HepG2 (cell line): ENCODE measurements at regions not wholly inside any gene's neighbourhood (a gene's known extent, or its start where the extent isn't known, plus 50 kb on each side); places are given as distances from the start of the nearest gene placed in this dataset.

ENCODE experiments used
- CHD4 ChIP-seq: fragments of 200-600 bp; sonication (generic); IDR thresholded peaks from 2 replicates; pipeline ENCODE4 v1.7.0; 2017; ENCODE audit warnings: mild to moderate bottlenecking, low read length, borderline replicate concordance
- FOXK2 ChIP-seq: fragments of 450-650 bp; IDR thresholded peaks from 2 replicates; pipeline ENCODE4 v1.6.1; 2016
- GFI1 ChIP-seq: sonication (generic); formaldehyde crosslinking; IDR thresholded peaks from 2 replicates; pipeline ENCODE4 v1.5.0; 2020; ENCODE audit warnings: missing genetic modification reagents, mild to moderate bottlenecking, borderline replicate concordance
- HBP1 ChIP-seq: IDR thresholded peaks from 2 replicates; pipeline ENCODE4 v1.6.1; 2016; ENCODE audit warnings: low read depth, control low read depth
- HNF4G ChIP-seq, 2 experiments: sonication (generic) in 1 of 2; formaldehyde crosslinking in 1 of 2; IDR thresholded peaks; 2 replicates each; pipeline versions ENCODE4 v1.4.0 to v1.6.1; 2011 to 2020; ENCODE audit warnings: borderline replicate concordance in 2 of 2, low read depth in 2 of 2, mild to moderate bottlenecking in 2 of 2, low read length in 1 of 2, missing genetic modification reagents in 1 of 2, moderate library complexity in 1 of 2
- KDM5B ChIP-seq: sonication (generic); formaldehyde crosslinking; IDR thresholded peaks from 2 replicates; pipeline ENCODE4 v1.4.0; 2020; ENCODE audit warnings: missing genetic modification reagents, mild to moderate bottlenecking, borderline replicate concordance
- KLF11 ChIP-seq: IDR thresholded peaks from 2 replicates; pipeline ENCODE4 v1.6.1; 2016; ENCODE audit warnings: missing compliant biosample characterization
- LBX2 ChIP-seq: sonication (generic); formaldehyde crosslinking; IDR thresholded peaks from 2 replicates; pipeline ENCODE4 v1.5.0; 2020; ENCODE audit warnings: missing genetic modification reagents, mild to moderate bottlenecking, borderline replicate concordance
- MEIS1 ChIP-seq: sonication (generic); formaldehyde crosslinking; IDR thresholded peaks from 2 replicates; pipeline ENCODE4 v1.9.0; 2021; ENCODE audit warnings: mild to moderate bottlenecking, missing genetic modification reagents, moderate library complexity, borderline replicate concordance
- NBN ChIP-seq: fragments of 450-650 bp; conservative IDR thresholded peaks from 2 replicates; pipeline ENCODE4 v1.6.1; 2017
- NFRKB ChIP-seq: fragments of 450-650 bp; IDR thresholded peaks from 2 replicates; pipeline ENCODE4 v1.6.1; 2017
- NR2F1 ChIP-seq, 2 experiments: fragments of 450-650 bp in 1 of 2; formaldehyde crosslinking in 1 of 2; IDR thresholded peaks; 2 replicates each; pipeline versions ENCODE4 v1.5.0 to v1.6.1; 2016 to 2020; ENCODE audit warnings: mild to moderate bottlenecking in 1 of 2, missing compliant biosample characterization in 1 of 2, missing genetic modification reagents in 1 of 2, moderate library complexity in 1 of 2
- POGZ ChIP-seq: sonication (generic); formaldehyde crosslinking; IDR thresholded peaks from 2 replicates; pipeline ENCODE4 v1.4.0; 2020; ENCODE audit warnings: mild to moderate bottlenecking, missing genetic modification reagents
- SOX6 ChIP-seq, 2 experiments: fragments of 450-650 bp in 1 of 2; sonication (generic) in 1 of 2; formaldehyde crosslinking in 1 of 2; IDR thresholded peaks; 2 replicates each; pipeline versions ENCODE4 v1.4.0 to v1.6.1; 2017 to 2020; ENCODE audit warnings: antibody characterized with exemption in 1 of 2, mild to moderate bottlenecking in 1 of 2, missing genetic modification reagents in 1 of 2
- U2AF1 ChIP-seq: fragments of 200-400 bp; formaldehyde crosslinking; optimal IDR thresholded peaks from 2 replicates; pipeline ENCODE3; 2017; ENCODE audit warnings: mild to moderate bottlenecking, low read depth, low read length
- ZBTB37 ChIP-seq: sonication (generic); formaldehyde crosslinking; IDR thresholded peaks from 2 replicates; pipeline ENCODE4 v1.4.0; 2020; ENCODE audit warnings: mild to moderate bottlenecking, missing genetic modification reagents
- ZNF350 ChIP-seq: sonication (generic); formaldehyde crosslinking; IDR thresholded peaks from 2 replicates; pipeline ENCODE4 v1.4.0; 2020; ENCODE audit warnings: mild to moderate bottlenecking, low read depth, missing genetic modification reagents, borderline replicate concordance
- ZNF770 ChIP-seq: sonication (generic); formaldehyde crosslinking; IDR thresholded peaks from 2 replicates; pipeline ENCODE4 v1.5.0; 2020; ENCODE audit warnings: mild to moderate bottlenecking, missing genetic modification reagents
- TF ChIP-seq, protein P1 (sequence below): sonication (generic); formaldehyde crosslinking; IDR thresholded peaks from 2 replicates; pipeline ENCODE4 v1.4.0; 2020; ENCODE audit warnings: missing genetic modification reagents
- TF ChIP-seq, protein P2 (sequence below): sonication (generic); formaldehyde crosslinking; IDR thresholded peaks from 2 replicates; pipeline ENCODE4 v1.4.0; 2020; ENCODE audit warnings: missing genetic modification reagents
- TF ChIP-seq, protein P3 (sequence below): sonication (generic); formaldehyde crosslinking; IDR thresholded peaks from 2 replicates; pipeline ENCODE4 v1.5.0; 2020; ENCODE audit warnings: mild to moderate bottlenecking, low read depth, missing genetic modification reagents, borderline replicate concordance

- TF ChIP-seq, protein P1, sequence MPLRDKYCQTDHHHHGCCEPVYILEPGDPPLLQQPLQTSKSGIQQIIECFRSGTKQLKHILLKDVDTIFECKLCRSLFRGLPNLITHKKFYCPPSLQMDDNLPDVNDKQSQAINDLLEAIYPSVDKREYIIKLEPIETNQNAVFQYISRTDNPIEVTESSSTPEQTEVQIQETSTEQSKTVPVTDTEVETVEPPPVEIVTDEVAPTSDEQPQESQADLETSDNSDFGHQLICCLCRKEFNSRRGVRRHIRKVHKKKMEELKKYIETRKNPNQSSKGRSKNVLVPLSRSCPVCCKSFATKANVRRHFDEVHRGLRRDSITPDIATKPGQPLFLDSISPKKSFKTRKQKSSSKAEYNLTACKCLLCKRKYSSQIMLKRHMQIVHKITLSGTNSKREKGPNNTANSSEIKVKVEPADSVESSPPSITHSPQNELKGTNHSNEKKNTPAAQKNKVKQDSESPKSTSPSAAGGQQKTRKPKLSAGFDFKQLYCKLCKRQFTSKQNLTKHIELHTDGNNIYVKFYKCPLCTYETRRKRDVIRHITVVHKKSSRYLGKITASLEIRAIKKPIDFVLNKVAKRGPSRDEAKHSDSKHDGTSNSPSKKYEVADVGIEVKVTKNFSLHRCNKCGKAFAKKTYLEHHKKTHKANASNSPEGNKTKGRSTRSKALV: no peak
- TF ChIP-seq KLF11 (CRISPR knock-in tag) (0 out of 2 replicates have a peak, but pooled peaks have one; percentile 27), NBN (no peak), U2AF1 (no peak), ZNF350 (CRISPR knock-in tag) (no peak), HNF4G (IDR thresholded peaks at IDR 0.05; ENCODE audit: borderline replicate concordance, low read depth, low read length) (peak; percentile 67), HNF4G (CRISPR knock-in tag; IDR thresholded peaks at IDR 0.05; ENCODE audit: borderline replicate concordance, low read depth) (peak; percentile 78; the same call in 1 of the 2 replicates), NFRKB (no peak), HBP1 (CRISPR knock-in tag) (no peak), ZBTB37 (CRISPR knock-in tag) (no peak), FOXK2 (no peak), NR2F1 (CRISPR knock-in tag; IDR thresholded peaks at IDR 0.05) (peak in 1 of 2 experiments; percentile 25; a peak in 1 of 4 replicates), ZNF770 (no peak), SOX6 (IDR thresholded peaks at IDR 0.05) (no peak), SOX6 (CRISPR knock-in tag; IDR thresholded peaks at IDR 0.05) (peak; percentile 74), MEIS1 (CRISPR knock-in tag) (no peak), CHD4 (no peak), KDM5B (CRISPR knock-in tag) (no peak), POGZ (CRISPR knock-in tag) (peak; percentile 79), LBX2 (no peak), GFI1 (CRISPR knock-in tag) (peak; percentile 69; the same call in 1 of the 2 replicates)
- TF ChIP-seq, protein P2, sequence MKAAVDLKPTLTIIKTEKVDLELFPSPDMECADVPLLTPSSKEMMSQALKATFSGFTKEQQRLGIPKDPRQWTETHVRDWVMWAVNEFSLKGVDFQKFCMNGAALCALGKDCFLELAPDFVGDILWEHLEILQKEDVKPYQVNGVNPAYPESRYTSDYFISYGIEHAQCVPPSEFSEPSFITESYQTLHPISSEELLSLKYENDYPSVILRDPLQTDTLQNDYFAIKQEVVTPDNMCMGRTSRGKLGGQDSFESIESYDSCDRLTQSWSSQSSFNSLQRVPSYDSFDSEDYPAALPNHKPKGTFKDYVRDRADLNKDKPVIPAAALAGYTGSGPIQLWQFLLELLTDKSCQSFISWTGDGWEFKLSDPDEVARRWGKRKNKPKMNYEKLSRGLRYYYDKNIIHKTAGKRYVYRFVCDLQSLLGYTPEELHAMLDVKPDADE (CRISPR knock-in tag): no peak
- TF ChIP-seq, protein P3, sequence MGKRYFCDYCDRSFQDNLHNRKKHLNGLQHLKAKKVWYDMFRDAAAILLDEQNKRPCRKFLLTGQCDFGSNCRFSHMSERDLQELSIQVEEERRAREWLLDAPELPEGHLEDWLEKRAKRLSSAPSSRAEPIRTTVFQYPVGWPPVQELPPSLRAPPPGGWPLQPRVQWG (CRISPR knock-in tag): no peak
These were observed 184.5 kb downstream of the OPA1 start (continued) for GRCh38 chr3:193777524-193777923.
